ENCODE measurements at regions not wholly inside any gene's neighbourhood (a gene's known extent, or its start where the extent isn't known, plus 50 kb on each side); places are given as distances from the start of the nearest gene placed in this dataset.
A peak's percentile ranks its signal among the peaks of the same experiment; 100 is the strongest.

GRCh38 chr18:51651761-51652160 is 454.3 kb upstream of the MEX3C start:
- DNase-seq (ENCODE audit: low read depth): no peak

DNA sequence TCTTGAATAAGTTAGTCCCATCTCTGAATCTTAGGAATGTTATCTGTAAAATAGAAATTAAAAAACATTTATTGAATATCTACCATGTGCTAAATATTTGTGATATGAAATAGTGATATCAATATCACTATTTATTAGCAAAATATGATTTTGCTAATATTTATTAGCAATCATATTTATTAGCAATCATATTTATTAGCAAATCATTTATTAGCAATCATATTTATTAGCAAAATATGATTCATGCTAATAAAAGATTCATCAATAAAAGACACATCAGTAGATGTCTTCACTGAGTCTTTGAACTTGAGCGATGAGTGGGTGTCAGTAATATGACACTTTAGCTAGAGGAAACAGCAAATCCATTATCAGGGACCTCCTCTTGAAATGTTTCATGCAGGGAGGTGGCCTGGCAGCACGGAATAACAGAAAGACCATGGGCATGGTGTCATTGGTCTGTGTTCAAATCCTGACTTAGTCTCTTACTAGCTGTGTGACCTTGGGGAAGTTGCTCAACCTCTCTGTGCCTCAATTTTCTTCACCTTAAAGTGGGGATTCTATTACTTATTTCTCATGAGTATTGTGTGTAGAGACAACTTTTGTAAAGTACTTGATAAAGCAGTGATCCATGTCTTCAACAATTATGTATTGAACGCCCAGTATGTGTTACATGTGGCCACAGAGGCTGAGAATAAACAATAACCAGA is 456.2 kb upstream of the MEX3C start:
- no peak for DNase-seq (ENCODE audit: low read depth)

GRCh38 chr18:51654488-51655326 is 457.2 kb upstream of the MEX3C start:
- no peak for DNase-seq (ENCODE audit: low read depth)

GRCh38 chr18:51655327-51655698 is 457.8 kb upstream of the MEX3C start:
- DNase-seq (ENCODE audit: low read depth): no peak

- no peak for DNase-seq (ENCODE audit: low read depth)
These were observed 458.8 kb upstream of the MEX3C start for GRCh38 chr18:51656249-51656648.

GRCh38 chr18:51658436-51658835 is 461.0 kb upstream of the MEX3C start:
- DNase-seq (ENCODE audit: low read depth): no peak

DNA sequence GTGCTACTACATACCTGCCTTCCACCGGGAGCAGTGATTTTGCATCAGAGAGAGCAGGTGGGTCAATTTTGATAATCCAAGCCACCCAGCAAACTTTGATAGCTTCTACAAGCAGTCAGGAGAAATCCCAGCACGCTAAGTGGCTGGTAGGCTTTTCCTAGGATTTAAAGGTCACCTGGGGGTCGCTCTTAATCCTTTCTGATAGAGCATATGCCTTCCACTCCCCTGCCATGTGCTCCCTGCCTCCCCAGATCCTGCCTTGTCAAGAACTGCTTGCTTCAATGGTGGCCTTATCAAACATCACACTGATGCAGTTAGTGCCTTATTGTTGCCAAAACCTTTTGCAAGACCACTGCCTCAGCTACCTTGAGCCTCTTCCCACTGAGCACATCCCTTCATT is 462.3 kb upstream of the MEX3C start:
- no peak for DNase-seq (ENCODE audit: low read depth)

- no peak for DNase-seq (ENCODE audit: low read depth)
These were observed 462.8 kb upstream of the MEX3C start for GRCh38 chr18:51660188-51660715.

- DNase-seq (ENCODE audit: low read depth): no peak
These were observed 466.8 kb upstream of the MEX3C start for GRCh38 chr18:51664236-51664635.

- DNase-seq (ENCODE audit: low read depth): no peak
These were observed 469.3 kb upstream of the MEX3C start for GRCh38 chr18:51666763-51667191.

DNA sequence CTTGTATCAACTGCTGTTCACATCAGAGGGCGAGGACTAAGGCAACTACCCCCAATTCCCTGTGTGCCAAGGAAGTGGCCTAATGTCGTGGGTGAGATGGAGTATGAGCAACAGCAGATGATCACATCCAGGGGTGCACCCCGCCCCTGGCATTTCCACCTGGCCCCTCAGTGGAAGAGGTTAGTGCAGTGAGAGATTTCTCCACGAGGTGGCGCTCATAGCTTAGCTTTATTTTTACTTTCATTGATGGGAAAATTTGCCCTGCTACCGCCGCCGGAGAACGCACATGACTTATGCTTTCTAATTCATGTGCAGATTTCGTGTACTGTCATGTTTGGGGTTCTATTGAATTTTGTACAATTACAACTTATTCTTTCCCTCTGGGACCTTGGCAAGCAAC is 470.6 kb upstream of the MEX3C start:
- peak; percentile 4 for DNase-seq (ENCODE audit: low read depth)

DNA sequence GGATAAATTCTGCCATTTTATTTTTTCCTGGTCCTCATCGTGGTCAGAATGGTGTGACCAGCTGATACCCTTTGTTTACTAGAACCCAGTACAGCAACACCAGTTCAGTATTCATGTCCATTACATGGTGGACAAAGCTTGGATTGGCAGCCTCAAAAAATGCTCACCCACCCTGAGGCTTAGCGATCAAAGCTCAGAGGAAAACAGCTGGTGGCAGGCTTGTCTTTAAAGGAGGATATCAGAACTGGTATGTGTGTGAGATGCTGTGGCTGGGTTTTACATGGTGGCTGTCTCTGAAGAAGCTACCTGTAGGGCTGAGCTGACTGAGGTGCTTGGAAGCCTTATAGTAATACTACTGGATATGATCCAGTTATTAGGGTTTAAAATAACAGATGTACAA is 471.1 kb upstream of the MEX3C start:
- no peak for DNase-seq (ENCODE audit: low read depth)

- DNase-seq (ENCODE audit: low read depth): no peak
These were observed 489.1 kb upstream of the MEX3C start for GRCh38 chr18:51686590-51686989.

GRCh38 chr18:51687845-51688585 is 490.5 kb upstream of the MEX3C start:
- DNase-seq (ENCODE audit: low read depth): no peak

DNA sequence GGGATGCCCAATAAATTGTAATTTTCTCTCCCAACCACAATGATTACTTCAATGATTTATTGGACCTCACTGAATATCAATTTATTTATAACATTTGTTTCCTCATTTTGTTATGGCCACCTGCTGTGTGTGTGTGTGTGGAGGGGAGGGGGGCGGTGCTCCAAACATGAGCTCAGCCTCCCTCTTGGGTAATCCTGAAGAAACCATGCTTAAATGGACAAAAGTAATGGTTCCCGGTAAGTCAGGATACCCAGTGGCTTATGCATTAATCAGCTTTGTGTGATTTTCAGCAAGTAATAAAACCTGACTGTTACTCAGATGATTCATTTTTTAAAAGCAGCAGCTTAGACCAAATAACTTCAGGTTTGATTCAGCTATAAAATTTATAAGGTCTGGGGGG is 495.1 kb upstream of the MEX3C start:
- DNase-seq (ENCODE audit: low read depth): no peak

DNA sequence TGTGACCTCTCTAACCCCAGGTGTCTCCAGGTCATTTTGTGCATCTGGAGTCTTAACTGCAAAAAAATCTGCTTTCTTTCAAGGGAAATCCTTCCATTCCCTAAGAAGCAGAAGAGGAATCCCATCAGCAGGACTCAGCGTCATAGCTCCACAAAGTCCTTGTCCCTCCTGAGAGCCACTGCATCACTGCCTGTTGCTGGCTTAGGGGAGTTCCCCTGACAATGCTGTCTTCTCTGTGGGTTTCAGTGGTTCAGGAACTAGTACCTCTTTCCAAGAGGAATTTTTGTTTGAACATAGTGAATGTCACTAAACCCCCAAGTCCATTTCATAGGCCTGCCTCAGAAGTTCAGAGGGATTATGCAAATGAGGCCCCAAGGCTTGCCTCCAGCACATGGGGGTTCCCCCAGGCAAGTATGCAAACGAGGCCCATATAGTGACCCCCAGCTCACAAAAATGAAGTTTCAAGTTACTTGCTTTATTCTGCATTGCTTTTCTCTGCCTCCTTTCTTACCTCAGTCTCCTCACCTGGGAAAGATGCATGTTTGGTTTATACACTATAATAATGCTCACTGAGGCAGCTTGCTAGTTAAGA is 513.9 kb upstream of the MEX3C start:
- DNase-seq (ENCODE audit: low read depth): no peak

DNA sequence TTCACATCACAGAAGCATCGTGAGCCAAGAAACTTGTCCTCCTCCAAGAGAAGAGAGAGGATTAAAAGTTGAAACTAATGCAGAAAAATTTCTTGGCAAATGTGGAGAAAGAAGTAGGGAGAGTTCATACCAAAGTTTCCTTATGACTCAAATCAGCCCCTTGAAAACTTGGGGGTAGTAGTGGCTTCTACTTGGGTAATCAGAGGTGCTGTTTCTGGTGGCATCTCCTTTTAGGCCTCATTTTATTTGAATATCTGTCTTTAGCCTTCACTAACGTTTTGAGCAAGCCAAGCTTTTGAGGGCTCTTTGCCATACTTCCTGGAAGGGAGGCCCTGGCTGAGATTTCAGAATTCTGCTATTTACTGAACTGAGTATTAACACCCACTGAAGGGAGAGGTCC is 515.3 kb upstream of the MEX3C start:
- DNase-seq (ENCODE audit: low read depth): no peak

DNA sequence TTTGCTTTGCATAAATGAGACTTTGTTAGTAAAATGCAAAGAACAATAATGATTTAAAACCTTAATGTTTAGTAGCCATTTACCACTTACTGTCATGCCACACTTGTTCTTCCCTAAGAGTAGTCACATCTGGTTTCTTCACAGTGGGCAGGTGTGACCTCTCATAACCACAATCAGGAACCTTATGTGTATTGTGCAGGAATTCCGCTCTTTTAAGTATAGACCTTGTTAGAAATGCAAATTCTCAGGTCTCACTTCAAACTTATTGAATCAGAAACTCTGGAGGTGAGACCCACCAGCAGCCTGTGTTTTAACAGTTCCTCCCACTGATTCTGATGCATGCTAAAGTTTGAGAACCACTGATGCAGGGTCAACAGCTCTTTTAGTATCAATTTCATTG is 518.8 kb upstream of the MEX3C start:
- no peak for DNase-seq (ENCODE audit: low read depth)

- no peak for DNase-seq (ENCODE audit: low read depth)
These were observed 523.9 kb upstream of the MEX3C start for GRCh38 chr18:51721388-51721787.

DNA sequence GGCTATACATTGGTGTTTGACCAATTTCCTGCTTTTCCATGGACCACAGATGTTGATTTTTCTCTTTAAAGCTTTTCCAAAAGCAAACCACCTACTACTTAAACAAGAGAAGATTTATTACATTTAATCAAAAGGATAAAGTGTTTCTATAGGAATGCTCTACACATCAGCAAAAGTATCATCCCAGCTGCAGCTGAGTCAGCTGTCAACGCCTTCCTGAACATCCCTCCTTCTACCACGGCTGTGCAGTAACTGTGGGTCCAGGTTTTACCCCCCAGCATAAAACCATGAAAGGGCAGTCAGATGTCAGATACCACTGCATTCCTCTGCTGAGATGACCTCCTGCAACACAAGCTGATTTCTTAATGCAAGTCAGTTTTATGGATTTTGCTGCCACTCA is 524.5 kb upstream of the MEX3C start:
- DNase-seq (ENCODE audit: low read depth): no peak

- DNase-seq (ENCODE audit: low read depth): no peak
These were observed 527.6 kb upstream of the MEX3C start for GRCh38 chr18:51724790-51725721.
